Upper lobe of left lung (tissue), 6 donors: ENCODE measurements at regions not wholly inside any gene's neighbourhood (a gene's known extent, or its start where the extent isn't known, plus 50 kb on each side); places are given as distances from the start of the nearest gene placed in this dataset.

Source experiments
- ATAC-seq, 2 donors: fragments of 200-7000 bp; cut with Tn5 transposase; one replicate each; pipeline ENCODE4 v1.9.1; 2022; ENCODE audit warnings: mild to moderate bottlenecking in 2 of 2, moderate library complexity in 2 of 2; ENCODE audit not compliant: low FRiP score in 2 of 2
- DNase-seq, 2 donors: peaks; one replicate each; pipeline ENCODE4 v3.0.0-alpha.2; 2019 to 2020
- H3K27ac ChIP-seq, 4 donors: fragments of 200-600 bp; sonication (generic); one replicate each; pipeline ENCODE4 v1.5.1; 2016 to 2019
- H3K27me3 ChIP-seq, 4 donors: fragments of 200-600 bp; sonication (generic); one replicate each; pipeline ENCODE4 v1.5.1; 2017 to 2019
- H3K36me3 ChIP-seq, 4 donors: fragments of 200-600 bp; sonication (generic); one replicate each; pipeline ENCODE4 v1.5.1; 2016 to 2019
- H3K4me1 ChIP-seq, 4 donors: fragments of 200-600 bp; sonication (generic); one replicate each; pipeline ENCODE4 v1.5.1; 2018 to 2019
- H3K4me3 ChIP-seq, 4 donors: fragments of 200-600 bp; sonication (generic); one replicate each; pipeline ENCODE4 v1.5.1; 2017 to 2019; ENCODE audit warnings: mild to moderate bottlenecking in 2 of 4, moderate library complexity in 1 of 4
- H3K9me3 ChIP-seq, 4 donors: fragments of 200-600 bp; sonication (generic); one replicate each; pipeline ENCODE4 v1.5.1; 2018 to 2019
- EP300 ChIP-seq, 4 donors: sonication (generic); formaldehyde crosslinking; IDR thresholded peaks; one replicate each; pipeline ENCODE4 v1.5.1; 2017; ENCODE audit warnings: antibody characterized with exemption in 4 of 4, control low read depth in 2 of 4
- POLR2A ChIP-seq, 4 donors: fragments of 450-650 bp; IDR thresholded peaks; one replicate each; pipeline ENCODE4 v1.5.1; 2016 to 2017; ENCODE audit warnings: antibody characterized with exemption in 4 of 4, mild to moderate bottlenecking in 2 of 4
- POLR2AphosphoS5 ChIP-seq, 2 donors: sonication (generic); formaldehyde crosslinking; IDR thresholded peaks; one replicate each; pipeline ENCODE4 v1.5.1; 2017; ENCODE audit warnings: antibody characterized with exemption in 2 of 2
- WGBS, 2 donors: methylation state at CpG; one replicate each; pipeline ENCODE4 v1.1.5; 2017 to 2018; 5-methylcytosine and 5-hydroxymethylcytosine counted together
- TF ChIP-seq, protein P1 (sequence below), 6 experiments: fragments of 450-650 bp in 4 of 6; fragments of 200-600 bp in 2 of 6; sonication (generic) in 2 of 6; IDR thresholded peaks; one replicate each; pipeline ENCODE4 v1.5.1; 2016 to 2019; ENCODE audit warnings: antibody characterized with exemption in 6 of 6
- donor health status: DM: no; HTN: no; CAD: no; lungs with moderate emphysema.
- donor health status: DM: no; HTN: yes; CAD: no; lungs with severe emphysema.

DNA sequence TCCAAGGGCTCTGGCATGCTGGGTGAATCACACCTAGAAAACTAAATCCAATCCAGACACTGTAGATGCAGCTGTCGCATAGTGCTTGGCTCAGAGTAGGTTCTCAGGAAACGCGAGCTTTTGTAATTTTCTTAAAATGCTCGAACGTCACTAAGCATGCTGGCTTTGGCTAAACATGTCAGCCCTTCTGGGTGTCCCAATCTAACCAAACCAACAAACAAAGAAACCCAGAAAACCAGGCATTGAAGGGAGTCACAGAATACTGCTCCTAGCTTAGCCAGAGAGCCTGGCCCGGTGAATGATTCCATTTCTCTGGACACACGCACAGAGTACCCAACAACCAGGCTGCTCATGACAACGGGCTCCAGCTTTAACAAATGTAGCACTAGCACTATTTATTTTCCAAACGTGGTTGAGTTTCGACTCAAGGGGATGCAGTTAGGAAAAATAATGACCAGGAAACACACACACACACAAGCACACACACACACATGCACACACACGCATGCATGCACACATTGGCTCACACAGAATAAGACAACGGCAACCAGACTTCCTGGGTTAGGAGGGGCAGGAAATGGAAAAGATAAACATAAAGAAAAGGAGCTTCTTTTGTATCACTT, 492.6 kb downstream of the MIAT start:
- 24 to 33% methylated on average over 12 of the region's 12 CpGs for WGBS, 2 donors
- Histone ChIP-seq H3K27ac (no peak overlapping the region), H3K27me3 (no peaks in the 10 kb centered on the region), H3K36me3 (no peaks in the 10 kb centered on the region), H3K9me3 (no peaks in the 10 kb centered on the region), H3K4me3 (no peak overlapping the region), H3K4me1 (peaks cover 0 to 19% (median 7%) of the 10 kb centered on the region in 4 donors)
- DNase-seq (no peak), ATAC-seq (no peak)
- TF ChIP-seq EP300 (IDR thresholded peaks at IDR 0.05) = peak in 1 of 4 donors; percentile 5
- no peak for TF ChIP-seq POLR2AphosphoS5 (IDR thresholded peaks at IDR 0.05)

DNA sequence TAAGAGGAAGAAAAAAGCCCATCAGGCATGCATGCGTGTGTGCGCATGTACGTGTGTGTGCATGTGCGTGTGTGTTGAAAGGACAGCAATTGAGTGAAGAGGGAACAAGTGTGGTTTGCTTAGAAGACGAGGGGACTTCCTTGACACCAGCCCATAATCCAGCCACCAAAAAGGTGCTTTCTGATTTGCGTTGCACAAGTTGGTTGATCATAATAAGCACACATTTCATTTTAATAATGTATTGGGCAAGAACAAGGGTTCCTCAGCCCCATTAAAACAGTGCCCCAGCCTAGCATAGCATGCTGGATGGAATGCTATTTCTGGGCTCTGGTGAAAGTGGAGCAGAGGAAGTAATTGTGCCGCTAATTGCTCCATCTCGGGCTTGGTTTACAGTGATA, 493.2 kb downstream of the MIAT start:
- no peak overlapping the region for H3K27ac ChIP-seq
- H3K27me3 ChIP-seq = no peaks in the 10 kb centered on the region
- ATAC-seq = no peak
- no peak overlapping the region for H3K4me3 ChIP-seq
- no peak for DNase-seq
- H3K9me3 ChIP-seq = no peaks in the 10 kb centered on the region
- no peaks in the 10 kb centered on the region for H3K36me3 ChIP-seq
- peaks cover 0 to 19% (median 7%) of the 10 kb centered on the region in 4 donors for H3K4me1 ChIP-seq
- WGBS, 2 donors = 12 to 13% methylated on average over 8 of the region's 8 CpGs
- TF ChIP-seq POLR2AphosphoS5 (IDR thresholded peaks at IDR 0.05) (no peak), EP300 (IDR thresholded peaks at IDR 0.05) (no peak), POLR2A (IDR thresholded peaks at IDR 0.05) (no peak)
- TF ChIP-seq, protein P1, sequence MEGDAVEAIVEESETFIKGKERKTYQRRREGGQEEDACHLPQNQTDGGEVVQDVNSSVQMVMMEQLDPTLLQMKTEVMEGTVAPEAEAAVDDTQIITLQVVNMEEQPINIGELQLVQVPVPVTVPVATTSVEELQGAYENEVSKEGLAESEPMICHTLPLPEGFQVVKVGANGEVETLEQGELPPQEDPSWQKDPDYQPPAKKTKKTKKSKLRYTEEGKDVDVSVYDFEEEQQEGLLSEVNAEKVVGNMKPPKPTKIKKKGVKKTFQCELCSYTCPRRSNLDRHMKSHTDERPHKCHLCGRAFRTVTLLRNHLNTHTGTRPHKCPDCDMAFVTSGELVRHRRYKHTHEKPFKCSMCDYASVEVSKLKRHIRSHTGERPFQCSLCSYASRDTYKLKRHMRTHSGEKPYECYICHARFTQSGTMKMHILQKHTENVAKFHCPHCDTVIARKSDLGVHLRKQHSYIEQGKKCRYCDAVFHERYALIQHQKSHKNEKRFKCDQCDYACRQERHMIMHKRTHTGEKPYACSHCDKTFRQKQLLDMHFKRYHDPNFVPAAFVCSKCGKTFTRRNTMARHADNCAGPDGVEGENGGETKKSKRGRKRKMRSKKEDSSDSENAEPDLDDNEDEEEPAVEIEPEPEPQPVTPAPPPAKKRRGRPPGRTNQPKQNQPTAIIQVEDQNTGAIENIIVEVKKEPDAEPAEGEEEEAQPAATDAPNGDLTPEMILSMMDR (IDR thresholded peaks at IDR 0.05) = no peak

DNA sequence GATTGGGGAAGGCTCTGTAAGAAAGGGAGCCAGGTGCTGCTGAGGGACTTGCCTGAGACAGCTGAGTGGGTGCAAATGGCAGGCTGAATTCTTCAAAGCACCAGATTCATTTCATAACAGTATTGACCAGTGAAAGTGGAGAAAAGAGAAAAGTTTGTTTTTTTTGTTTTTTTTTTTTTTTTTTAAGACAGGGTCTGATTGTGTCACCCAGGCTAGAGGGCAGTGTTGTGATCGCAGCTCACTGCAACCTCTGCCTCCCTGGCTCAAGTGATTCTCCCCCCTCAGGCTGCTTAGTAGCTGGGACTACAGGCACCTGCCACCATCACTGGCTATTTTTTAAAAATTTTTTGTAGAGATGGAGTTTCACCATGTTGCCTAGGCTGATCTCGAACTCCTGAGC, 494.0 kb downstream of the MIAT start:
- TF ChIP-seq POLR2AphosphoS5 (IDR thresholded peaks at IDR 0.05) = no peak
- TF ChIP-seq EP300 (IDR thresholded peaks at IDR 0.05) = no peak
- no peak for TF ChIP-seq POLR2A (IDR thresholded peaks at IDR 0.05)
- TF ChIP-seq, protein P1 (IDR thresholded peaks at IDR 0.05) = no peak
- Histone ChIP-seq H3K4me3 (no peak overlapping the region), H3K27ac (no peak overlapping the region), H3K27me3 (no peaks in the 10 kb centered on the region), H3K36me3 (no peaks in the 10 kb centered on the region), H3K4me1 (peaks cover 0 to 19% (median 7%) of the 10 kb centered on the region in 4 donors), H3K9me3 (no peaks in the 10 kb centered on the region)
- no peak for DNase-seq
- ATAC-seq = no peak
- 52 to 61% methylated on average over 2 of the region's 2 CpGs for WGBS, 2 donors

DNA sequence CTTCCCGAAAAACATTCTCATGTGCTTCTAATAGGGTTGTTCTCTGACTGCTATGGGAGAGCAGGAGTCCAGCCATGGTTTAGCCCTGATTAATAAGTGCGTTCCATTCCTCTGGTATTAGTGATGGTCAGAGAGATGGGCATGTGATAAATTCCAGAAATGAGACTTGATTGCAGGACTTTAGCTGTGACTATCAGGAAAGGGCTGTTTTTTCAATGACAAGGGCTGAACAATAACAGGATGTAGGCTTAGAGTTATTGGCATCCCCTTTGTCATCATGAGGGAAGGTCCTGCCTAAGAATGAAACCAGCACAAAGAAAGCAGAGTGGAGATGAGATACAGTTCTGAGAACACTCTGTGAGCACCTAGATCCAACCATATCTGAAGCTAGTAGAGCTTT, 494.6 kb downstream of the MIAT start:
- no peak for DNase-seq
- Histone ChIP-seq H3K27ac (peak overlapping the region in 1 of 4 donors; percentile 22), H3K9me3 (no peaks in the 10 kb centered on the region), H3K4me3 (no peak overlapping the region), H3K4me1 (peaks cover 0 to 19% (median 7%) of the 10 kb centered on the region in 4 donors), H3K27me3 (no peaks in the 10 kb centered on the region), H3K36me3 (no peaks in the 10 kb centered on the region)
- ATAC-seq = no peak
- TF ChIP-seq POLR2AphosphoS5 (IDR thresholded peaks at IDR 0.05) (no peak), EP300 (IDR thresholded peaks at IDR 0.05) (no peak), POLR2A (IDR thresholded peaks at IDR 0.05) (no peak)
- TF ChIP-seq, protein P1 (IDR thresholded peaks at IDR 0.05) = no peak
- 65 to 79% methylated on average over 2 of the region's 2 CpGs for WGBS, 2 donors

DNA sequence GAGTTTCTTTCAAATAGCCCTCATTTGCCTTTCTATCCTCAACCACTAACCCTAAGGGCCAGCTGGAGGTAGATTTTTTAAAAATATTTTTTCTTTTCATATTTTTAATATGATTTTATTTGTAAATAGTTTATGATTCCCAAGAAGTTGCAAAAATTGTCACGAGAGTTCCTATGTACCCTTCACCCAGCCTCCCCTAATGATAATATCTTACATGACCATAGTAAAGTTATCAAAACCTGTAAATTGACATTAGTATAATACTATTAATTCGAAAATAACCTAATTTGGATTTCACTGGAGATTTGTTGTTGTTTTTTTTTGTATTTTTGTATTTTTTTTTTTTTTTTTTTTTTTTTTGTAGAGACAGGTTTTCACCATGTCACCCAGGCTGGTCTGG, 495.5 kb downstream of the MIAT start:
- H3K27me3 ChIP-seq = no peaks in the 10 kb centered on the region
- H3K36me3 ChIP-seq = no peaks in the 10 kb centered on the region
- DNase-seq (no peak), ATAC-seq (no peak)
- WGBS, 2 donors = 75 to 81% methylated on average over 2 of the region's 2 CpGs
- no peak overlapping the region for H3K27ac ChIP-seq
- H3K9me3 ChIP-seq = no peaks in the 10 kb centered on the region
- no peak overlapping the region for H3K4me3 ChIP-seq
- TF ChIP-seq POLR2AphosphoS5 (IDR thresholded peaks at IDR 0.05) = no peak
- TF ChIP-seq POLR2A (IDR thresholded peaks at IDR 0.05) = no peak
- TF ChIP-seq EP300 (IDR thresholded peaks at IDR 0.05) = no peak
- TF ChIP-seq, protein P1 (IDR thresholded peaks at IDR 0.05) = no peak
- peaks cover 0 to 19% (median 7%) of the 10 kb centered on the region in 4 donors for H3K4me1 ChIP-seq
